Cardiac muscle cell (in vitro differentiated cells and primary cell): ENCODE measurements at regions not wholly inside any gene's neighbourhood (a gene's known extent, or its start where the extent isn't known, plus 50 kb on each side); places are given as distances from the start of the nearest gene placed in this dataset.
"Not testable (repeated sequence)": the region's sequence is repeated elsewhere in the genome, so short reads cannot be mapped to it uniquely, and the experiment has no call there.

Experiments used
- DNase-seq, 2 donors: peaks; one replicate each; pipeline versions ENCODE4 v3.0.0 to v3.0.0-alpha.2; 2010 to 2017; ENCODE audit warnings: low read depth in 1 of 2, low spot score in 1 of 2
- H3K27ac ChIP-seq: fragments of 200-600 bp; sonication (generic); 2 replicates; pipeline ENCODE4 v1.5.1; 2016
- H3K27me3 ChIP-seq: fragments of 200-600 bp; sonication (generic); 2 replicates; pipeline ENCODE4 v1.6.0; 2016; ENCODE audit warnings: control low read depth
- H3K36me3 ChIP-seq: fragments of 200-600 bp; sonication (generic); 2 replicates; pipeline ENCODE4 v1.5.1; 2016; ENCODE audit warnings: control low read depth
- H3K4me1 ChIP-seq: fragments of 200-600 bp; sonication (generic); 2 replicates; pipeline ENCODE4 v1.8.1; 2017; ENCODE audit warnings: low read depth, mild to moderate bottlenecking, mixed run types
- H3K4me3 ChIP-seq: fragments of 200-600 bp; sonication (generic); 2 replicates; pipeline ENCODE4 v1.5.1; 2016; ENCODE audit warnings: mild to moderate bottlenecking
- H3K9me3 ChIP-seq: fragments of 200-600 bp; sonication (generic); 2 replicates; pipeline ENCODE4 v1.5.1; 2017; ENCODE audit warnings: low read depth, mild to moderate bottlenecking, control low read depth
- TF ChIP-seq, protein P1 (sequence below): IDR thresholded peaks from 2 replicates; pipeline ENCODE4 v1.5.1; 2012; ENCODE audit warnings: low read depth, mild to moderate bottlenecking, low read length

GRCh38 chr6:85128781-85129180 is 321.1 kb upstream of the NT5E start:
- no peaks in the 10 kb centered on the region for H3K9me3 ChIP-seq
- peaks cover 10% of the 10 kb centered on the region for H3K27me3 ChIP-seq
- DNase-seq, result no peak
- no peaks in the 10 kb centered on the region for H3K36me3 ChIP-seq
- H3K4me1 ChIP-seq, result no peaks in the 10 kb centered on the region
- no peak overlapping the region for H3K27ac ChIP-seq
- TF ChIP-seq, protein P1, sequence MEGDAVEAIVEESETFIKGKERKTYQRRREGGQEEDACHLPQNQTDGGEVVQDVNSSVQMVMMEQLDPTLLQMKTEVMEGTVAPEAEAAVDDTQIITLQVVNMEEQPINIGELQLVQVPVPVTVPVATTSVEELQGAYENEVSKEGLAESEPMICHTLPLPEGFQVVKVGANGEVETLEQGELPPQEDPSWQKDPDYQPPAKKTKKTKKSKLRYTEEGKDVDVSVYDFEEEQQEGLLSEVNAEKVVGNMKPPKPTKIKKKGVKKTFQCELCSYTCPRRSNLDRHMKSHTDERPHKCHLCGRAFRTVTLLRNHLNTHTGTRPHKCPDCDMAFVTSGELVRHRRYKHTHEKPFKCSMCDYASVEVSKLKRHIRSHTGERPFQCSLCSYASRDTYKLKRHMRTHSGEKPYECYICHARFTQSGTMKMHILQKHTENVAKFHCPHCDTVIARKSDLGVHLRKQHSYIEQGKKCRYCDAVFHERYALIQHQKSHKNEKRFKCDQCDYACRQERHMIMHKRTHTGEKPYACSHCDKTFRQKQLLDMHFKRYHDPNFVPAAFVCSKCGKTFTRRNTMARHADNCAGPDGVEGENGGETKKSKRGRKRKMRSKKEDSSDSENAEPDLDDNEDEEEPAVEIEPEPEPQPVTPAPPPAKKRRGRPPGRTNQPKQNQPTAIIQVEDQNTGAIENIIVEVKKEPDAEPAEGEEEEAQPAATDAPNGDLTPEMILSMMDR, result no peak
- no peak overlapping the region for H3K4me3 ChIP-seq

DNA sequence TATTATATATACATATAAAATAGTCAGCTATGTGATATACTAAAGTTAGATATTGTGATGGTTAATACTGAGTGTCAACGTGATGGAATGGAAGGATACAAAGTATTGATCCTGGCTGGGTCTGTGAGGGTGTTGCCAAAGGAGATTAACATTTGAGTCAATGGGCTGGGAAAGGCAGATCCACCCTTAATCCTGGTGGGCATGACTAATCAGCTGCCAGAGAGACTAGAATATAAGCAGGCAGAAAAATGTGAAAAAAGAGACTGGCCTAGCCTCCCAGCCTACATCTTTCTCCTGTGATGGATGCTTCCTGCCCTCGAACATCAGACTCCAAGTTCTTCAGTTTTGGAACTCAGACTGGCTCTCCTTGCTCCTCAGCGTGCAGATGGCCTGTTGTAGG is 321.6 kb upstream of the NT5E start:
- H3K4me1 ChIP-seq, H3K27ac ChIP-seq, H3K27me3 ChIP-seq, H3K9me3 ChIP-seq, H3K36me3 ChIP-seq, H3K4me3 ChIP-seq, DNase-seq: not testable (repeated sequence)

DNA sequence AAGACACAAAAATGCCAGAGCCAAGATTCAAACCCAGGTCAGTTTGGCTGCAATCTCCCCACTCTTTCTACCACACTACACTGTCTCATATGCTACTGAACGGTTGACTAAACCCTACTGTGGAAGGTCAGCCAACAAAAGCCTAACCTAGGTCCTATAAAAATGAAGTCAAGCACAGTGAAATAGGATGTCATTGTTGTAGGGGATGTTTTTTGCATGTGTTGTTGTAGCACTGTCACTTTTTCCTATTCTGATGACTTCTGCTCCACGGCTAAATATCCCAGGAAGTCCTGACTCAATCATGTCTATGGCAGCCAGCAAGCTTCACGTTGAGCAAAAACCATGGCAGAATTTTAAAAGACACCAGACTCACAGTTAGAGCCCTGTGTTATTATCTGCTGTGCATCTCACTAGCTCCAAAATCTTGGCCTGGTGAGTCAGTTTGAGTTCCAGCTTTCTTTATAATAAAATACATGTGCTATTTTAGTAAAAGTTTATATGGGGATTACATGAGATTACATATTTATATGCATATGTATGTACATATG is 322.1 kb upstream of the NT5E start:
- Histone ChIP-seq H3K4me1 (no peaks in the 10 kb centered on the region), H3K4me3 (no peak overlapping the region), H3K9me3 (no peaks in the 10 kb centered on the region), H3K36me3 (no peaks in the 10 kb centered on the region), H3K27ac (no peak overlapping the region), H3K27me3 (peaks cover 10% of the 10 kb centered on the region)
- TF ChIP-seq, protein P1, result no peak
- DNase-seq, result no peak

- Histone ChIP-seq H3K36me3 (no peaks in the 10 kb centered on the region), H3K9me3 (no peaks in the 10 kb centered on the region), H3K4me1 (no peaks in the 10 kb centered on the region), H3K27me3 (peaks cover 10% of the 10 kb centered on the region), H3K4me3 (no peak overlapping the region), H3K27ac (no peak overlapping the region)
- no peak for DNase-seq
- TF ChIP-seq, protein P1, result no peak
These were observed 322.8 kb upstream of the NT5E start for GRCh38 chr6:85127168-85127498.

DNA sequence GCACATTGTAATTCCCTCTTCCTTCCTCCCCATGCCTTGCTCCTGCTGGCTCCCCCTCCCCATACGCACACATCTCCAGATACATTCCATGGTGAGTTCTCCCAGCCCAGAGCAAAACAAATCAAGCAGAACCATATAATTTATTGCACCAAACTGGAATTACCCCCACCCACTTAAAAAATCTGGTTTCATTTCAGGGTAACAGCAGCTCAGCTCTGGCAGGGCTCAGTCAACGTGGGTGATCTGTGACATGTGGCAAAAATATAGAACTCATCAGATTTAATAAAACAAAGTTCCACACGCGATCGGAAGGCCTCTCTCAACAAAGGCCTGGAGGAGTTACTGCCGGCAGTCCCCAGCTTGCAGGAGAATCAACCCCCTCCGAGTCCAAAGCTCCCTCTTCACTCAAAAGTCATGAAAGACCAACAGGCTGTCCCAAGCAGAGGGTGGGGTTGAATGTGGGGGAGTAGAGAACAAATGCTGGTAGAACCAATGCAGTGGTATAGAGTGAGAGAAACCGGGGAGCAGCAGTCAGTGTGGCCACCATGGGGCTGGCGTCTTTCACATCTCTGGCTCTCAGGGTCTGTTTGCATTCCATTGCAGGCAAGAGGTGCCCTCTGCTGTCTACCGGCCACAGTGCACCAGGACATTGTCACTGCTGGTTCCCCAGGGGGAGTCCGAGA is 323.3 kb upstream of the NT5E start:
- Histone ChIP-seq H3K4me1 (no peaks in the 10 kb centered on the region), H3K4me3 (no peak overlapping the region), H3K27ac (no peak overlapping the region), H3K36me3 (no peaks in the 10 kb centered on the region), H3K27me3 (peaks cover 10% of the 10 kb centered on the region), H3K9me3 (no peaks in the 10 kb centered on the region)
- TF ChIP-seq, protein P1, result peak; percentile 85
- peak; percentile 68 to 79 for DNase-seq

- Histone ChIP-seq H3K27ac (no peak overlapping the region), H3K4me1 (no peaks in the 10 kb centered on the region), H3K36me3 (no peaks in the 10 kb centered on the region), H3K9me3 (no peaks in the 10 kb centered on the region), H3K4me3 (no peak overlapping the region), H3K27me3 (peaks cover 10% of the 10 kb centered on the region)
- TF ChIP-seq, protein P1, result no peak
- DNase-seq, result no peak
These were observed 324.4 kb upstream of the NT5E start for GRCh38 chr6:85125526-85125925.
